ENCODE measurements at regions not wholly inside any gene's neighbourhood (a gene's known extent, or its start where the extent isn't known, plus 50 kb on each side); places are given as distances from the start of the nearest gene placed in this dataset.

DNA sequence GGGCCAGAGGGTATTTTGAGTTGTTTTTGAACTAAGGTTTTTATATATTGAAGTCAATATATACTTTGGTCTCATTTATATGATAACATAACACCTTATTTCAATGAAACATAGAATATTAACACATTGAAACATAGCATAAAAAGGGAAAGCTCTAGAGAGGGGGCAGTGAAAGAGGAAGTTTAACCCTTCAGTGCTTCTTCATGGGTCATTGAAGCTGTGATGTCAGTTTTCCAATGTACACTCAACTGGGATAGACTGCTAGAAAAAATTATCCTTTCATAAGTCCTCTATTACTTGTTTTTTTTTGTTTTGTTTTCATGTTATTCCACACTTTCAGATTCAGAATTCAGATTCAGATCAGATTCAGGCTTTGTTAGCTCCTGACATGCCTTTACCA, 442.7 kb downstream of the EPHA5 start:
- TF ChIP-seq POLR2AphosphoS5 (IDR thresholded peaks at IDR 0.05): no peak
- TF ChIP-seq, protein P1, sequence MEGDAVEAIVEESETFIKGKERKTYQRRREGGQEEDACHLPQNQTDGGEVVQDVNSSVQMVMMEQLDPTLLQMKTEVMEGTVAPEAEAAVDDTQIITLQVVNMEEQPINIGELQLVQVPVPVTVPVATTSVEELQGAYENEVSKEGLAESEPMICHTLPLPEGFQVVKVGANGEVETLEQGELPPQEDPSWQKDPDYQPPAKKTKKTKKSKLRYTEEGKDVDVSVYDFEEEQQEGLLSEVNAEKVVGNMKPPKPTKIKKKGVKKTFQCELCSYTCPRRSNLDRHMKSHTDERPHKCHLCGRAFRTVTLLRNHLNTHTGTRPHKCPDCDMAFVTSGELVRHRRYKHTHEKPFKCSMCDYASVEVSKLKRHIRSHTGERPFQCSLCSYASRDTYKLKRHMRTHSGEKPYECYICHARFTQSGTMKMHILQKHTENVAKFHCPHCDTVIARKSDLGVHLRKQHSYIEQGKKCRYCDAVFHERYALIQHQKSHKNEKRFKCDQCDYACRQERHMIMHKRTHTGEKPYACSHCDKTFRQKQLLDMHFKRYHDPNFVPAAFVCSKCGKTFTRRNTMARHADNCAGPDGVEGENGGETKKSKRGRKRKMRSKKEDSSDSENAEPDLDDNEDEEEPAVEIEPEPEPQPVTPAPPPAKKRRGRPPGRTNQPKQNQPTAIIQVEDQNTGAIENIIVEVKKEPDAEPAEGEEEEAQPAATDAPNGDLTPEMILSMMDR (IDR thresholded peaks at IDR 0.05): no peak
